ENCODE measurements at regions not wholly inside any gene's neighbourhood (a gene's known extent, or its start where the extent isn't known, plus 50 kb on each side); places are given as distances from the start of the nearest gene placed in this dataset.

DNA sequence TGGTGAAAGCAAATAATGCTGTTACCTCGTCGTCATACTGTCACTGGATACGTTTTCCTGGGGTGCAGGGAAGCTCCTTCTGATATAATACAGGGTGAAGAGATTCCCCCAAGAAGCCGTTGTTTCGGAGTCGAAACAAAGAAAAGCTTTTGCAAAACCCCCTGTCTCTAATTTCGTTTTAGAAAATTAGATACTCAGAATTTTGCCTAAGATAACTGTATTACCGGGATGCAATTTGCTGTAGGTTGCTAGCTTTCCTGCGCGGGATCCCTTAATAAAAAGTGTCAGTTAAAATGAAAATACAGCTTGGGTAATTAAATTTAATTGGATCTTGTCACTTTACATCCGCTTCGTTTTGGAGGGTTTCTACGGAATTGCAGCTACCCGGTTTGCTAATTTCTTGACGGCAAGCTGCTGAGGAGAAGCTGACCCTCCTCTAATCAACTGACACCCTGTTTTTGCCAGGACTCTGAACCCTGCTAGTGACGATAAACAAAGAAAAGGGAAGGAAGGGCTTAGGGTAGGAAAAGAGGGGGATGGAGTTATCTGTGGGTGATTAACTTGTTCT lies 174.6 kb downstream of the SHOX start:
- Histone ChIP-seq H3K9me3 (ENCODE audit: low read depth, low read length, poor library complexity, severe bottlenecking) (peaks cover 28% of the 10 kb centered on the region), H3K27me3 (replicated peaks; ENCODE audit: insufficient read depth, low read depth, low read length, poor library complexity) (no peaks in the 10 kb centered on the region), H3K36me3 (ENCODE audit: insufficient read depth, low read length, poor library complexity, severe bottlenecking) (no peaks in the 10 kb centered on the region), H3K27ac (ENCODE audit: low read depth, low read length, poor library complexity, severe bottlenecking) (no peak overlapping the region), H3K4me3 (ENCODE audit: low read depth, low read length, poor library complexity, severe bottlenecking) (no peak overlapping the region), H3K4me1 (ENCODE audit: insufficient read depth, low read length, poor library complexity, severe bottlenecking) (no peaks in the 10 kb centered on the region)
- TF ChIP-seq, protein P1, sequence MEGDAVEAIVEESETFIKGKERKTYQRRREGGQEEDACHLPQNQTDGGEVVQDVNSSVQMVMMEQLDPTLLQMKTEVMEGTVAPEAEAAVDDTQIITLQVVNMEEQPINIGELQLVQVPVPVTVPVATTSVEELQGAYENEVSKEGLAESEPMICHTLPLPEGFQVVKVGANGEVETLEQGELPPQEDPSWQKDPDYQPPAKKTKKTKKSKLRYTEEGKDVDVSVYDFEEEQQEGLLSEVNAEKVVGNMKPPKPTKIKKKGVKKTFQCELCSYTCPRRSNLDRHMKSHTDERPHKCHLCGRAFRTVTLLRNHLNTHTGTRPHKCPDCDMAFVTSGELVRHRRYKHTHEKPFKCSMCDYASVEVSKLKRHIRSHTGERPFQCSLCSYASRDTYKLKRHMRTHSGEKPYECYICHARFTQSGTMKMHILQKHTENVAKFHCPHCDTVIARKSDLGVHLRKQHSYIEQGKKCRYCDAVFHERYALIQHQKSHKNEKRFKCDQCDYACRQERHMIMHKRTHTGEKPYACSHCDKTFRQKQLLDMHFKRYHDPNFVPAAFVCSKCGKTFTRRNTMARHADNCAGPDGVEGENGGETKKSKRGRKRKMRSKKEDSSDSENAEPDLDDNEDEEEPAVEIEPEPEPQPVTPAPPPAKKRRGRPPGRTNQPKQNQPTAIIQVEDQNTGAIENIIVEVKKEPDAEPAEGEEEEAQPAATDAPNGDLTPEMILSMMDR (conservative IDR thresholded peaks at IDR 0.05; ENCODE audit: low read depth, low read length) = no peak
- TF ChIP-seq EZH2 (IDR thresholded peaks at IDR 0.05; ENCODE audit: borderline replicate concordance, low read depth, low read length, poor library complexity, severe bottlenecking) = no peak
- no peak for DNase-seq (ENCODE audit: low spot score)
- ChIA-PET CTCF (no interaction called here), POLR2A (ENCODE audit: low non-redundant PET) (no interaction called here)
- intact Hi-C loops (cut with micrococcal nuclease; ENCODE audit: unreplicated experiment) = no loop called here
- no TSS peak for BruUV-seq (replicated peaks)

DNA sequence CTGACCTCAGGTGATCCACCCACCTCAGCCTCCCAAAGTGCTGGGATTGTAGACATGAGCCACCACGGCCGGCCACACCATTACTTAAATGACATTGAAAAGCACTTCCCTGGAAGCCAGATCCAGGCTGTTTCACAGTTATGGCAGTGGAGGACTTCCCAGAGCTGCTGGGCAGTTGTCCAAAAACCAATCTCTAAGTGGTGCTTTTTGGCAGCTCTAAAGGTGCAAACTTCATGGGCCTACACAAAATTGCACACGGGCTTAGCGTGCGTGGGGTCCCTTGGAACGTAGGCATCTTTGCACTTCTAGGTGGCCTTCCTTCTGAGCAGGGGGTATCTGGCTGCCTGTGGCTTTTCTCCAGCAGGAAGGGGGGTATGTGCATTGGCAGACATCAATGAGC lies 172.3 kb downstream of the SHOX start:
- POLR2A ChIA-PET (ENCODE audit: low non-redundant PET) = no interaction called here
- H3K27me3 ChIP-seq (replicated peaks; ENCODE audit: insufficient read depth, low read depth, low read length, poor library complexity) = no peaks in the 10 kb centered on the region
- no peaks in the 10 kb centered on the region for H3K4me1 ChIP-seq (ENCODE audit: insufficient read depth, low read length, poor library complexity, severe bottlenecking)
- intact Hi-C loops (cut with micrococcal nuclease; ENCODE audit: unreplicated experiment) = no loop called here
- H3K27ac ChIP-seq (ENCODE audit: low read depth, low read length, poor library complexity, severe bottlenecking) = no peak overlapping the region
- H3K36me3 ChIP-seq (ENCODE audit: insufficient read depth, low read length, poor library complexity, severe bottlenecking) = no peaks in the 10 kb centered on the region
- no peak overlapping the region for H3K4me3 ChIP-seq (ENCODE audit: low read depth, low read length, poor library complexity, severe bottlenecking)
- TF ChIP-seq, protein P1 (conservative IDR thresholded peaks at IDR 0.05; ENCODE audit: low read depth, low read length) = no peak
- TF ChIP-seq EZH2 (IDR thresholded peaks at IDR 0.05; ENCODE audit: borderline replicate concordance, low read depth, low read length, poor library complexity, severe bottlenecking) = no peak
- CTCF ChIA-PET = no interaction called here
- no TSS peak for BruUV-seq (replicated peaks)
- H3K9me3 ChIP-seq (ENCODE audit: low read depth, low read length, poor library complexity, severe bottlenecking) = peaks cover 30% of the 10 kb centered on the region
- no peak for DNase-seq (ENCODE audit: low spot score)

DNA sequence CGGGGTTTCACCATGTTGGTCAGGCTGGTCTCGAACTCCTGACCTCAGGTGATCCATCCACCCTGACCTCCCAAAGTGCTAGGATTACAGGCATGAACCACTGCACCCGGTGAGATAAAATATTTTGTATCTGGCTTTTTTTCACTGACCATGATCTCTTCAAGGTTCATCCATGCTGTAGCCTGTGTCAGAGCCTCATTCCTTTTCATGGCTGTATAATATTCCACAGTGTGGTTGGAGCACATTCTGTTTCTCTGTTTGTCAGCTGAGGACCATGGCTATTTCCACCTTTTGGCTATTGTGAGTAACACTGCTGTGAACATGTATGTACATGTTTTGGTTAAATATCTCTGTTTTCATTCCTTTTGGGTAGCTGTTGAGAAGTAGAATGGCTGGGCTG lies 169.2 kb downstream of the SHOX start:
- peaks cover 18% of the 10 kb centered on the region for H3K9me3 ChIP-seq (ENCODE audit: low read depth, low read length, poor library complexity, severe bottlenecking)
- ChIA-PET CTCF (no interaction called here), POLR2A (ENCODE audit: low non-redundant PET) (no interaction called here)
- H3K36me3 ChIP-seq (ENCODE audit: insufficient read depth, low read length, poor library complexity, severe bottlenecking) = no peaks in the 10 kb centered on the region
- intact Hi-C loops (cut with micrococcal nuclease; ENCODE audit: unreplicated experiment) = no loop called here
- no peaks in the 10 kb centered on the region for H3K4me1 ChIP-seq (ENCODE audit: insufficient read depth, low read length, poor library complexity, severe bottlenecking)
- no peak overlapping the region for H3K27ac ChIP-seq (ENCODE audit: low read depth, low read length, poor library complexity, severe bottlenecking)
- H3K4me3 ChIP-seq (ENCODE audit: low read depth, low read length, poor library complexity, severe bottlenecking) = no peak overlapping the region
- H3K27me3 ChIP-seq (replicated peaks; ENCODE audit: insufficient read depth, low read depth, low read length, poor library complexity) = peaks cover 3% of the 10 kb centered on the region
- no peak for TF ChIP-seq EZH2 (IDR thresholded peaks at IDR 0.05; ENCODE audit: borderline replicate concordance, low read depth, low read length, poor library complexity, severe bottlenecking)
- TF ChIP-seq, protein P1 (conservative IDR thresholded peaks at IDR 0.05; ENCODE audit: low read depth, low read length) = no peak
- DNase-seq (ENCODE audit: low spot score) = no peak
- no TSS peak for BruUV-seq (replicated peaks)

Measured in A673 (cell line).